ENCODE measurements at regions not wholly inside any gene's neighbourhood (a gene's known extent, or its start where the extent isn't known, plus 50 kb on each side); places are given as distances from the start of the nearest gene placed in this dataset.
A peak's percentile ranks its signal among the peaks of the same experiment; 100 is the strongest.

DNA sequence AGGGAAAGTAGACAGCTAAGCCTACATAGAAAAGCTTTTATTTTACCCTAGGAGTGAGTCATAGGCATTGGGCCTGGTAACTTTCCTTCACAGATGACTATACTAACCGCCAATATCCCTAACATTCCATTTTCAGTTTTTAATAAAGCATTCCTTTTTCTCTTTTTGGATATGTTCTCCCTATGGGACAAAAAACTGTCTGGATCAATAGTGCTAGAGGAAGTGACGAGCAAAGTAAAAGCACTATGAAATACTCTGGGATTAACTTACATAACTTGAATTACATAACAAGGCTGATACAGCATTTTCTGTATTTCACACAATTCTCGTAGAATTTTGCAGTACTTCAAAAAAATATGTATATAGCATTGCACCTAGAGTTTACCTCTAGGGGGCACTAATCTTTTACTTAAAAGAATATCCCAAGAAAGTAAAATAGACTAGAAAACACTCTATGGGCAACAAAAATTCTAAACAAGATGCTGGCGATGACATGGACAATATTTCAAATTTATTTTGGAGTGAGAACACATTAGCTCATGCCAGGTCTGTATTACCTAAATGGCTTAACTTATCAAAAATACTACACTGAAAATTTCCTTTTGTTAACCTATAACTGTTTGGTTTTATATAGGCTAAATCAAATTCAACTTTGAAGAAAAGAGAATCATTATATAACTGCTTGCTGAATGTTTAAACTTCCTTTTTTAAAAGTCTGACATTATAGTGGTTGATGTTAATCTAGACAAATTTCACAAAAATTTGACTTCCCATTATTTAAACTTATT, 66.3 kb upstream of the DST start:
- no peaks in the 10 kb centered on the region for H3K9me3 Mint-ChIP-seq
- H3K4me3 Mint-ChIP-seq: no peak overlapping the region
- H3K36me3 Mint-ChIP-seq: no peaks in the 10 kb centered on the region
- peak overlapping the region; percentile 20 for H3K27ac Mint-ChIP-seq
- TF ChIP-seq, protein P1, sequence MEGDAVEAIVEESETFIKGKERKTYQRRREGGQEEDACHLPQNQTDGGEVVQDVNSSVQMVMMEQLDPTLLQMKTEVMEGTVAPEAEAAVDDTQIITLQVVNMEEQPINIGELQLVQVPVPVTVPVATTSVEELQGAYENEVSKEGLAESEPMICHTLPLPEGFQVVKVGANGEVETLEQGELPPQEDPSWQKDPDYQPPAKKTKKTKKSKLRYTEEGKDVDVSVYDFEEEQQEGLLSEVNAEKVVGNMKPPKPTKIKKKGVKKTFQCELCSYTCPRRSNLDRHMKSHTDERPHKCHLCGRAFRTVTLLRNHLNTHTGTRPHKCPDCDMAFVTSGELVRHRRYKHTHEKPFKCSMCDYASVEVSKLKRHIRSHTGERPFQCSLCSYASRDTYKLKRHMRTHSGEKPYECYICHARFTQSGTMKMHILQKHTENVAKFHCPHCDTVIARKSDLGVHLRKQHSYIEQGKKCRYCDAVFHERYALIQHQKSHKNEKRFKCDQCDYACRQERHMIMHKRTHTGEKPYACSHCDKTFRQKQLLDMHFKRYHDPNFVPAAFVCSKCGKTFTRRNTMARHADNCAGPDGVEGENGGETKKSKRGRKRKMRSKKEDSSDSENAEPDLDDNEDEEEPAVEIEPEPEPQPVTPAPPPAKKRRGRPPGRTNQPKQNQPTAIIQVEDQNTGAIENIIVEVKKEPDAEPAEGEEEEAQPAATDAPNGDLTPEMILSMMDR (conservative IDR thresholded peaks at IDR 0.05): peak; percentile 82
- peaks cover 4% of the 10 kb centered on the region for H3K4me1 Mint-ChIP-seq (ENCODE audit: unreplicated experiment)
- H3K27me3 Mint-ChIP-seq: no peaks in the 10 kb centered on the region
- no peak for DNase-seq (ENCODE audit: extremely low spot score, unreplicated experiment)

DNA sequence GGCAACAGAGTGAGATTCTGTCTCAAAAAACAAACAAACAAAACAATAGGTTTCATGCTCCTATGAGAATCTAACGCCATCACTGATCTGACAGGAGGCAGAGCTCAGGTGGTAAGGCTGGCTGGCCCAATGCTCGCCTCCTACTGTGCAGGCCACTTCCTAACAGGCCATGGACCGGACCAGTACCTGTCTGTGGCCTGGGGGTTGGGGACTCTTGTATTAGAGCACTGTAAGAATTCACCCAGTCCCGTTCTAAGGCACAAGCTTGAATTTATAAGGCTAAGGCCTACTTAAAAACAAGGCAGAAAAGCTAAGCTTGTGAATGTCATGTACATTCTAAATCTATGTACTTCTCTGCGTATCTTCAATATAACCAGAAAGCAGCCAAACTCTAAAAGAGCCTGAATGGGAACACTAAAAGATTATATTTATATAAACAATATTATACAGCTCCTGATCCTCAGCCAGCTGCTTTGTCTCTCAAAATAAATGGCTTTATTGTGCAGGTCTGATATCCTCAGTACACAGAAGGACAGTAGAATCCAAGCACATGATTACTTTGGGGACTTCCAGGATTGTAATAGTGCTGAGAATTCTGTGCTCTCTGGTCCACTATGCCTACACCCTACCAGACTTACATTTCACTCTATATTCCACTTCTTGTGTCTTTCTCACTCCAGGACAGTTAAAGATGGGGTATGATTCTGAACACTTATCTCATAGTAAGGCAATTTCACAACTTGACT, 64.5 kb upstream of the DST start:
- Mint-ChIP-seq H3K27ac (no peak overlapping the region), H3K9me3 (no peaks in the 10 kb centered on the region), H3K27me3 (no peaks in the 10 kb centered on the region), H3K4me1 (ENCODE audit: unreplicated experiment) (peaks cover 4% of the 10 kb centered on the region), H3K4me3 (no peak overlapping the region), H3K36me3 (no peaks in the 10 kb centered on the region)
- TF ChIP-seq, protein P1 (conservative IDR thresholded peaks at IDR 0.05): no peak
- no peak for DNase-seq (ENCODE audit: extremely low spot score, unreplicated experiment)

DNA sequence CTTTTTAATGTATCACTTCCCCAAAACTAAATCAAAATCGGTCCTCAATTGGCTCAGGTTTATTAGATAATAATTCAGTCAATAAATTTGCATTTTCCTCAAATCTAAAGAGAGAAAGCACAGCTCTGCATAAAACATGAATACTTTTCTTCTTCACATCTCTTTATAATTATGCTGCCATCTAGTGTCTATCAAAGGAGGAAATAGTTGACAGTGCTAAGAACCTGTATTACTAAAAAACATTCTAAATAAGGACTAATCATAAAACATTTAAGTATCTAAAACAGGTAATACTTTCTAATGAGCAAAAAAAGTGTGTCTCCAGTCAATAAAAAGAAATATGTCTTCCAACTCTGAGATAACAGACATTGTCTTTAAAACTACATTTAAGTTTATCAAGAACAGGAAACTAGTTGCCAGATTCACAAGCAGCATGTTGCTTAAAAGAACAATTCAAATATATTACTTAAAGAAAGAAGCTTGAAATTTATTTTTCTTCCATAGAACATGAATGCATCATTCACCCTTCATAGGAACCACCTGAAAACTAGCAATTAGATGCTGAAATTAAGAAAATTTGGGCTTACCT, 56.5 kb upstream of the DST start:
- no peaks in the 10 kb centered on the region for H3K9me3 Mint-ChIP-seq
- peaks cover 10% of the 10 kb centered on the region for H3K36me3 Mint-ChIP-seq
- H3K4me3 Mint-ChIP-seq: no peak overlapping the region
- no peaks in the 10 kb centered on the region for H3K27me3 Mint-ChIP-seq
- TF ChIP-seq, protein P1 (conservative IDR thresholded peaks at IDR 0.05): peak; percentile 69
- DNase-seq (ENCODE audit: extremely low spot score, unreplicated experiment): no peak
- peaks cover 5% of the 10 kb centered on the region for H3K4me1 Mint-ChIP-seq (ENCODE audit: unreplicated experiment)
- peak overlapping the region; percentile 35 for H3K27ac Mint-ChIP-seq

DNA sequence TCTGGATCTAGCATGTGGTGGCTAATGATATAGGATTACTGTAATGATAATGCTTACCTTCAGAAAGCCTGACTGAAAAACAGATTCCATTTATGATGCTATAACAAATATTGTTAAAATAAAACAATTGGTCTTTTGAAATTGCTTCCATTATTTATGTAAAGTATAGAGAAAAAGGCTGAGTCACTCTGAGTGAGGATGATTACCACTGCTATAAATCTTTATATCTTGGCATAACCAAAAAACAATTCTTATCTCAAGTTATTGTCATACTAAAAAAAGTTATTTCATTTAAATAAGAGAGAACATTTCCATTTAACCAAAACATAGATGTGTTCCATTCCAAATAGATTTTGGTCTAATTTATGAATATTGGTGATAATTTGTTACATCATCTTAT, 53.0 kb upstream of the DST start:
- Mint-ChIP-seq H3K27ac (peak overlapping the region; percentile 23), H3K4me1 (ENCODE audit: unreplicated experiment) (peaks cover 22% of the 10 kb centered on the region), H3K9me3 (no peaks in the 10 kb centered on the region), H3K27me3 (no peaks in the 10 kb centered on the region), H3K4me3 (no peak overlapping the region), H3K36me3 (peaks cover 10% of the 10 kb centered on the region)
- DNase-seq (ENCODE audit: extremely low spot score, unreplicated experiment): no peak
- TF ChIP-seq, protein P1 (conservative IDR thresholded peaks at IDR 0.05): no peak

DNA sequence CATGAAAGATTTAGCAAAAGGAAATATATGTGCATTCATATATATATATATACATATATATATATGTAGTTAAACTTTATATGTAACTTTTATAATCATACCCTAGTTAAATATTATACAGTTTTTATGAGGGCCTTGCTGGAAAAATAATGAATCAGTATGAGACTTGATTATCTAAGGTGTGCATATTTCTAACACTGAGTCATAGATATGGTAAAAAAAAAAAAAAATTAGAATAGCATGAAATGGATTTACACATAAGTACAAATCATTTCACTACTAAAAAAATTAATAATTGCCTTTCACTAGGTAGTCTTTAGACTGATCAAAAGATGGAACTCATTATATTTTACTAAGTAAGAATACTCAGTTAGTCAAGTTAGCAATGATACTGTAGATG, 51.3 kb upstream of the DST start:
- Mint-ChIP-seq H3K4me1 (ENCODE audit: unreplicated experiment) (peaks cover 19% of the 10 kb centered on the region), H3K27me3 (no peaks in the 10 kb centered on the region), H3K9me3 (no peaks in the 10 kb centered on the region), H3K36me3 (peaks cover 8% of the 10 kb centered on the region), H3K4me3 (no peak overlapping the region), H3K27ac (no peak overlapping the region)
- TF ChIP-seq, protein P1 (conservative IDR thresholded peaks at IDR 0.05): no peak
- DNase-seq (ENCODE audit: extremely low spot score, unreplicated experiment): no peak
